ENCODE measurements at regions not wholly inside any gene's neighbourhood (a gene's known extent, or its start where the extent isn't known, plus 50 kb on each side); places are given as distances from the start of the nearest gene placed in this dataset.
A peak's percentile ranks its signal among the peaks of the same experiment; 100 is the strongest.

- Mint-ChIP-seq H3K27me3 (ENCODE audit: unreplicated experiment) (peaks cover 2% of the 10 kb centered on the region), H3K36me3 (ENCODE audit: low read depth, unreplicated experiment) (no peaks in the 10 kb centered on the region), H3K9me3 (ENCODE audit: unreplicated experiment) (no peaks in the 10 kb centered on the region), H3K4me1 (ENCODE audit: unreplicated experiment) (peaks cover 18% of the 10 kb centered on the region), H3K4me3 (ENCODE audit: unreplicated experiment) (no peak overlapping the region), H3K27ac (ENCODE audit: unreplicated experiment) (no peak overlapping the region)
- DNase-seq (ENCODE audit: low spot score): no peak
- TF ChIP-seq CTCF (IDR thresholded peaks at IDR 0.05; ENCODE audit: unreplicated experiment): no peak
Measured at GRCh38 chr6:6390849-6391602, 70.6 kb upstream of the F13A1 start.

- H3K27me3 Mint-ChIP-seq (ENCODE audit: unreplicated experiment): peaks cover 2% of the 10 kb centered on the region
- no peaks in the 10 kb centered on the region for H3K36me3 Mint-ChIP-seq (ENCODE audit: low read depth, unreplicated experiment)
- no peak for DNase-seq (ENCODE audit: low spot score)
- peaks cover 9% of the 10 kb centered on the region for H3K4me1 Mint-ChIP-seq (ENCODE audit: unreplicated experiment)
- no peak overlapping the region for H3K4me3 Mint-ChIP-seq (ENCODE audit: unreplicated experiment)
- no peaks in the 10 kb centered on the region for H3K9me3 Mint-ChIP-seq (ENCODE audit: unreplicated experiment)
- no peak overlapping the region for H3K27ac Mint-ChIP-seq (ENCODE audit: unreplicated experiment)
- TF ChIP-seq CTCF (IDR thresholded peaks at IDR 0.05; ENCODE audit: unreplicated experiment): no peak
Measured at GRCh38 chr6:6392214-6393068, 72.0 kb upstream of the F13A1 start.

GRCh38 chr6:6393069-6393529 is 72.6 kb upstream of the F13A1 start:
- Mint-ChIP-seq H3K27me3 (ENCODE audit: unreplicated experiment) (peaks cover 2% of the 10 kb centered on the region), H3K4me1 (ENCODE audit: unreplicated experiment) (peaks cover 9% of the 10 kb centered on the region), H3K4me3 (ENCODE audit: unreplicated experiment) (no peak overlapping the region), H3K27ac (ENCODE audit: unreplicated experiment) (no peak overlapping the region), H3K36me3 (ENCODE audit: low read depth, unreplicated experiment) (no peaks in the 10 kb centered on the region), H3K9me3 (ENCODE audit: unreplicated experiment) (no peaks in the 10 kb centered on the region)
- DNase-seq (ENCODE audit: low spot score): no peak
- TF ChIP-seq CTCF (IDR thresholded peaks at IDR 0.05; ENCODE audit: unreplicated experiment): no peak

GRCh38 chr6:6395581-6396197 is 75.2 kb upstream of the F13A1 start:
- no peak overlapping the region for H3K4me3 Mint-ChIP-seq (ENCODE audit: unreplicated experiment)
- H3K27ac Mint-ChIP-seq (ENCODE audit: unreplicated experiment): peak overlapping the region; percentile 8
- DNase-seq (ENCODE audit: low spot score): no peak
- H3K36me3 Mint-ChIP-seq (ENCODE audit: low read depth, unreplicated experiment): no peaks in the 10 kb centered on the region
- H3K9me3 Mint-ChIP-seq (ENCODE audit: unreplicated experiment): no peaks in the 10 kb centered on the region
- H3K27me3 Mint-ChIP-seq (ENCODE audit: unreplicated experiment): no peaks in the 10 kb centered on the region
- peaks cover 9% of the 10 kb centered on the region for H3K4me1 Mint-ChIP-seq (ENCODE audit: unreplicated experiment)
- no peak for TF ChIP-seq CTCF (IDR thresholded peaks at IDR 0.05; ENCODE audit: unreplicated experiment)

Measured in endothelial cell (in vitro differentiated cells).